ENCODE measurements at regions not wholly inside any gene's neighbourhood (a gene's known extent, or its start where the extent isn't known, plus 50 kb on each side); places are given as distances from the start of the nearest gene placed in this dataset.

DNA sequence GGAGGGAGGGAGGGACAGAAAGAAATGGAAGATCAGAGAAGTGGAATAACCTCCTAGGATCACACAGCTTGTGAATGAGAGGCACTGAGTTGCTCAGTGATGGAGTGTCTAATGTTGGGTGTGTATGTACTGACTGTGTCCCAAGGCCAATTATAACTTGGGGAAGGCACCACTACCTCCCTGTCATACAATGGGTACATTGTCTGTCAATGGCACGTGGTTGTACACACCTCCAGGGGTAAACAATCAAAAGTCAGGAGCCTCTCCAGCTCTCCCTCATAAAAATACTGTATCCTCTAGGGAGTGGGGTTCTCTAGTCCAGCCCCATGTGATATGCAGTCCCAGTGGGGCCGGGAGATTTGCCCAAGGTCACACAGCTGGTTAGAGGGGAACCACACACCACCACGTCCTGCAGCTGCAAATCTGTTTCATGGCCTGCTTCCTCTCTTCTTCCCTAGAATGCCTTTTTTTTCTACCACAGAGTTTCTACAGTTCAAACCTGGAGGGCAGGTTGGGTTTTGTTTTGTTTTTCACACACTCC lies 112.5 kb downstream of the SNX5 start:
- no peak for TF ChIP-seq ZSCAN20 (CRISPR knock-in tag; IDR thresholded peaks at IDR 0.05)
- TF ChIP-seq, protein P1, sequence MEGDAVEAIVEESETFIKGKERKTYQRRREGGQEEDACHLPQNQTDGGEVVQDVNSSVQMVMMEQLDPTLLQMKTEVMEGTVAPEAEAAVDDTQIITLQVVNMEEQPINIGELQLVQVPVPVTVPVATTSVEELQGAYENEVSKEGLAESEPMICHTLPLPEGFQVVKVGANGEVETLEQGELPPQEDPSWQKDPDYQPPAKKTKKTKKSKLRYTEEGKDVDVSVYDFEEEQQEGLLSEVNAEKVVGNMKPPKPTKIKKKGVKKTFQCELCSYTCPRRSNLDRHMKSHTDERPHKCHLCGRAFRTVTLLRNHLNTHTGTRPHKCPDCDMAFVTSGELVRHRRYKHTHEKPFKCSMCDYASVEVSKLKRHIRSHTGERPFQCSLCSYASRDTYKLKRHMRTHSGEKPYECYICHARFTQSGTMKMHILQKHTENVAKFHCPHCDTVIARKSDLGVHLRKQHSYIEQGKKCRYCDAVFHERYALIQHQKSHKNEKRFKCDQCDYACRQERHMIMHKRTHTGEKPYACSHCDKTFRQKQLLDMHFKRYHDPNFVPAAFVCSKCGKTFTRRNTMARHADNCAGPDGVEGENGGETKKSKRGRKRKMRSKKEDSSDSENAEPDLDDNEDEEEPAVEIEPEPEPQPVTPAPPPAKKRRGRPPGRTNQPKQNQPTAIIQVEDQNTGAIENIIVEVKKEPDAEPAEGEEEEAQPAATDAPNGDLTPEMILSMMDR (IDR thresholded peaks at IDR 0.05): no peak
